ENCODE measurements at regions not wholly inside any gene's neighbourhood (a gene's known extent, or its start where the extent isn't known, plus 50 kb on each side); places are given as distances from the start of the nearest gene placed in this dataset.

DNA sequence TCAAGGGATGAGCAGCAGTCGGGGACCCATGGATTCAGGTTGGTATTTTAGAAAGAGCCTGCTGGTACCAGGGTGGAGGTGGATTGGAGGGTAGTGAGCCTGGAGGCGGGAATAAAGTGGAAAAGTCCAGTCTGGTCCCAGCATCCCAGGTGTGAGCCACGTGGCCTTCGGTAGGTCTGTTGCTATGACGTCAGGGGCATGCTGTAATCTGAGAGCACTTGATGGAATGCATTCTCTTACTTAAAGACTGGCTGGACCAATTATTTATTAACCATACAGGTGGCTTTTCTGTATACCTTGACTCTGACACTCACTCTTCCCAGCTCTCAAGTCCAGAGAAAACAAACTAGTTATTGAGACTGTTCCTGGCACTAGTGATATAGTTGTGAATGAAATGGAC lies 389.9 kb upstream of the RGMA start:
- 74% methylated on average over 5 of the region's 5 CpGs; no CpG with 5 or more reads in 1 of the 2 experiments for WGBS, 2 experiments (ENCODE audit: extremely low coverage in 1 of 2, insufficient coverage in 1 of 2, insufficient read length in 1 of 2, insufficient replicate concordance in 2 of 2, low coverage in 1 of 2, low lambda C conversion rate in 2 of 2, missing lambda C conversion rate in 1 of 2)
- H3K9me3 ChIP-seq (ENCODE audit: insufficient read depth in 2 of 2, low read depth in 1 of 2, low read length in 1 of 2) = peaks cover 3 to 6% of the 10 kb centered on the region in 2 experiments; a peak in 3 of 4 replicates

More for the DNA sequence above, 389.9 kb upstream of the RGMA start:
- Histone ChIP-seq H2BK12ac (ENCODE audit: low read depth, low read length) (peak overlapping the region; percentile 98; the same call in 1 of the 2 replicates), H4K8ac (ENCODE audit: extremely low read depth, insufficient read depth, low read length) (no peak overlapping the region), H2BK5ac (ENCODE audit: low read depth, low read length) (peak overlapping the region; percentile 55; the same call in 1 of the 2 replicates), H3K79me2 (ENCODE audit: control insufficient read depth in 1 of 2, insufficient read depth in 2 of 2, low read length in 2 of 2) (no peaks in the 10 kb centered on the region), H3K4me3 (ENCODE audit: extremely low read depth in 1 of 4, insufficient read depth in 2 of 4, low read depth in 3 of 4, low read length in 4 of 4) (no peak overlapping the region), H2AK5ac (ENCODE audit: low read depth, low read length) (peak overlapping the region; percentile 55; the same call in 1 of the 2 replicates), H3K9ac (replicated peaks in 1 of 4; ENCODE audit: extremely low read depth in 1 of 4, low read depth in 3 of 4, low read length in 3 of 4) (no peak overlapping the region), H3K18ac (ENCODE audit: extremely low read depth, low read length) (peak overlapping the region; percentile 81; the same call in 1 of the 2 replicates), H3K56ac (replicated peaks; ENCODE audit: insufficient read length, low read depth, low read length) (no peak overlapping the region), H3K23ac (ENCODE audit: insufficient read length) (no peak overlapping the region), H2BK15ac (ENCODE audit: low read length) (no peak overlapping the region), H3K36me3 (ENCODE audit: control insufficient read depth in 2 of 4, insufficient read depth in 4 of 4, low read length in 3 of 4) (no peaks in the 10 kb centered on the region), H2BK20ac (ENCODE audit: low read length) (peak overlapping the region; percentile 28; the same call in 1 of the 2 replicates), H4K20me1 (replicated peaks in 1 of 2; ENCODE audit: control insufficient read depth in 1 of 2, insufficient read depth in 2 of 2, low read length in 2 of 2) (no peaks in the 10 kb centered on the region), H2AFZ (ENCODE audit: low read length) (no peak overlapping the region), H3K14ac (ENCODE audit: insufficient read length) (no peak overlapping the region), H3K27me3 (replicated peaks in 1 of 4; ENCODE audit: control insufficient read depth in 3 of 4, extremely low read depth in 1 of 4, insufficient read depth in 3 of 4, low read length in 3 of 4) (no peaks in the 10 kb centered on the region; a peak in 1 of 7 replicates), H4K5ac (ENCODE audit: insufficient read length, low read depth, low read length) (no peak overlapping the region), H3K4me1 (replicated peaks in 1 of 4; ENCODE audit: control insufficient read depth in 3 of 4, insufficient read depth in 4 of 4, low read length in 3 of 4) (peaks cover 3 to 18% (median 9%) of the 10 kb centered on the region in 4 experiments; a peak in 6 of 7 replicates), H3K23me2 (ENCODE audit: low read depth, low read length) (no peaks in the 10 kb centered on the region), H3K27ac (ENCODE audit: low read depth, low read length) (no peak overlapping the region), H3K79me1 (ENCODE audit: low read depth, low read length) (no peaks in the 10 kb centered on the region), H4K91ac (replicated peaks; ENCODE audit: insufficient read length, low read length) (peak overlapping the region; percentile 12), H2BK120ac (replicated peaks; ENCODE audit: low read depth, low read length) (peak overlapping the region; percentile 4), H3K4ac (replicated peaks; ENCODE audit: insufficient read length, low read depth, low read length) (no peak overlapping the region), H3K4me2 (ENCODE audit: insufficient read depth in 1 of 2, low read depth in 2 of 2, low read length in 2 of 2) (peak overlapping the region; percentile 4 to 31; a peak in 2 of 4 replicates)
- ChIA-PET CTCF (ENCODE audit: partially characterized antibody) (interaction anchor here (1.0 kb wide), 1 partner anchor 16 kb away, joined by 3 read pairs; no protein-coding TSS in a partner anchor), POLR2A (ENCODE audit: partially characterized antibody) (no interaction called here)
- FAIRE-seq = no peak
- DNase-seq (ENCODE audit: low read depth in 1 of 2, low spot score in 2 of 2) = no peak
- TF ChIP-seq, protein P1, sequence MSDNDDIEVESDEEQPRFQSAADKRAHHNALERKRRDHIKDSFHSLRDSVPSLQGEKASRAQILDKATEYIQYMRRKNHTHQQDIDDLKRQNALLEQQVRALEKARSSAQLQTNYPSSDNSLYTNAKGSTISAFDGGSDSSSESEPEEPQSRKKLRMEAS (IDR thresholded peaks at IDR 0.05) = peak; percentile 83
- no peak for TF ChIP-seq NRF1 (IDR thresholded peaks at IDR 0.05; ENCODE audit: low read depth, low read length)
- TF ChIP-seq, protein P2, sequence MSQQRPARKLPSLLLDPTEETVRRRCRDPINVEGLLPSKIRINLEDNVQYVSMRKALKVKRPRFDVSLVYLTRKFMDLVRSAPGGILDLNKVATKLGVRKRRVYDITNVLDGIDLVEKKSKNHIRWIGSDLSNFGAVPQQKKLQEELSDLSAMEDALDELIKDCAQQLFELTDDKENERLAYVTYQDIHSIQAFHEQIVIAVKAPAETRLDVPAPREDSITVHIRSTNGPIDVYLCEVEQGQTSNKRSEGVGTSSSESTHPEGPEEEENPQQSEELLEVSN (IDR thresholded peaks at IDR 0.05) = peak; percentile 91
- TF ChIP-seq, protein P3, sequence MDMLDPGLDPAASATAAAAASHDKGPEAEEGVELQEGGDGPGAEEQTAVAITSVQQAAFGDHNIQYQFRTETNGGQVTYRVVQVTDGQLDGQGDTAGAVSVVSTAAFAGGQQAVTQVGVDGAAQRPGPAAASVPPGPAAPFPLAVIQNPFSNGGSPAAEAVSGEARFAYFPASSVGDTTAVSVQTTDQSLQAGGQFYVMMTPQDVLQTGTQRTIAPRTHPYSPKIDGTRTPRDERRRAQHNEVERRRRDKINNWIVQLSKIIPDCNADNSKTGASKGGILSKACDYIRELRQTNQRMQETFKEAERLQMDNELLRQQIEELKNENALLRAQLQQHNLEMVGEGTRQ (IDR thresholded peaks at IDR 0.05; ENCODE audit: low read length) = no peak

Data from H1 (cell line).